Breast epithelium (tissue), 3 donors: ENCODE measurements at regions not wholly inside any gene's neighbourhood (a gene's known extent, or its start where the extent isn't known, plus 50 kb on each side); places are given as distances from the start of the nearest gene placed in this dataset.

Experiments used
- POLR2A ChIP-seq: fragments of 450-650 bp; IDR thresholded peaks from one replicate; pipeline ENCODE4 v1.6.1; 2016; ENCODE audit warnings: antibody characterized with exemption, mild to moderate bottlenecking, moderate library complexity
- TF ChIP-seq, protein P1 (sequence below), 3 donors: fragments of 450-650 bp; IDR thresholded peaks; one replicate each; pipeline ENCODE4 v1.5.1; 2016 to 2017; ENCODE audit warnings: antibody characterized with exemption in 3 of 3, mild to moderate bottlenecking in 3 of 3, moderate library complexity in 3 of 3

DNA sequence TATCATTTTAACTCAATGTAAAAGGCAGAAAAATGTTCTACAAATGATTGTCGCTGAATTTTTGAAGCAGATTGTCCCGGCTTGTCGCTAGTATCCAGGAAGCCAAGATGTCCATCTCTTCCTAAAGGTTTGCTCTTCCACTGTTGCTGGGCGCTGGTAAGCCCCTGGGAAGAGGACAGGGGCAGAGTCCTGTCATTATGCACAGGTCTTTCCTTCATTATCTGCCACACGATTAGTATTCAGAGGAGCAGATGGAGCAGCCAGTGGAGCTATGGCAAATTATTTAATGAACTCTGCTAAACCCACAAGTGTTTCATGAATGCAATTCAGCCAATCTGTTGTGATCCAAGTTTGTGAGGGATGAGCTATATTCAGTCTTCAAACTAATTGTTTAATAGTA is 499.1 kb upstream of the NRP1 start:
- TF ChIP-seq POLR2A, result no peak
- TF ChIP-seq, protein P1, sequence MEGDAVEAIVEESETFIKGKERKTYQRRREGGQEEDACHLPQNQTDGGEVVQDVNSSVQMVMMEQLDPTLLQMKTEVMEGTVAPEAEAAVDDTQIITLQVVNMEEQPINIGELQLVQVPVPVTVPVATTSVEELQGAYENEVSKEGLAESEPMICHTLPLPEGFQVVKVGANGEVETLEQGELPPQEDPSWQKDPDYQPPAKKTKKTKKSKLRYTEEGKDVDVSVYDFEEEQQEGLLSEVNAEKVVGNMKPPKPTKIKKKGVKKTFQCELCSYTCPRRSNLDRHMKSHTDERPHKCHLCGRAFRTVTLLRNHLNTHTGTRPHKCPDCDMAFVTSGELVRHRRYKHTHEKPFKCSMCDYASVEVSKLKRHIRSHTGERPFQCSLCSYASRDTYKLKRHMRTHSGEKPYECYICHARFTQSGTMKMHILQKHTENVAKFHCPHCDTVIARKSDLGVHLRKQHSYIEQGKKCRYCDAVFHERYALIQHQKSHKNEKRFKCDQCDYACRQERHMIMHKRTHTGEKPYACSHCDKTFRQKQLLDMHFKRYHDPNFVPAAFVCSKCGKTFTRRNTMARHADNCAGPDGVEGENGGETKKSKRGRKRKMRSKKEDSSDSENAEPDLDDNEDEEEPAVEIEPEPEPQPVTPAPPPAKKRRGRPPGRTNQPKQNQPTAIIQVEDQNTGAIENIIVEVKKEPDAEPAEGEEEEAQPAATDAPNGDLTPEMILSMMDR (IDR thresholded peaks at IDR 0.05), result no peak
